ENCODE measurements at regions not wholly inside any gene's neighbourhood (a gene's known extent, or its start where the extent isn't known, plus 50 kb on each side); places are given as distances from the start of the nearest gene placed in this dataset.

DNA sequence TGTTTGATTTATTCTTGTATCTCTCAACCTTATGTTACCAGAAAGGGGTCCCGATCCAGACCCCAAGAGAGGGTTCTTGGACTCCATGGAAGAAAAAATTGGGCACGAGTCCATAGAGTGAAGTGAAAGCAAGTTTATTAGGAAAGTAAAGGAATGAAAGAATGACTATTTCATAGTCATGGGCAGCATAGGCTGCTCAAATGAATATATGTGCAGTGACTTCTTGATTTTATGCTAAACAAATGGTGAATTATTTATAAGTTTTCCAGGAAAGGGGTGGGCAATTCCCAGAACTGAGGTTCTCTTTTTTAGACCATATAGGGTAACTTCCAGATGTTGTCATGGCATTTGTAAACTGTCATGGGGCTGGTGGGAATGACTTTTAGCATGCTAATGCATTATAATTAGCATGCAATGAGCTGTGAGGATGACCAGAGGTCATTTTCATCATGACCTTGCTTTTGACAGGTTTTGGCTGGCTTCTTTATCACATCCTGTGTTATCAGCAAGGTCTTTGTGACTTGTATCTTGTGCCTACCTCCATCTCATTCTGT is 832.4 kb upstream of the CDH2 start:
- TF ChIP-seq GATA1 (IDR thresholded peaks at IDR 0.05; ENCODE audit: low read depth, low read length) (no peak), POLR2A (IDR thresholded peaks at IDR 0.05; ENCODE audit: low read length) (no peak)

Measured in erythroblast (primary cell).